ENCODE measurements at regions not wholly inside any gene's neighbourhood (a gene's known extent, or its start where the extent isn't known, plus 50 kb on each side); places are given as distances from the start of the nearest gene placed in this dataset.

GRCh38 chr1:94708299-94708685, 111.9 kb upstream of the SLC44A3 start:
- no peak for DNase-seq

GRCh38 chr1:94707321-94708298, 112.5 kb upstream of the SLC44A3 start:
- DNase-seq: no peak

- no peak for DNase-seq
Measured at GRCh38 chr1:94702442-94702815, 117.7 kb upstream of the SLC44A3 start.

GRCh38 chr1:94701796-94702441, 118.2 kb upstream of the SLC44A3 start:
- no peak for DNase-seq

- DNase-seq: no peak
Measured at GRCh38 chr1:94698759-94699502, 121.2 kb upstream of the SLC44A3 start.

GRCh38 chr1:94698356-94698755, 121.8 kb upstream of the SLC44A3 start:
- DNase-seq: no peak

- no peak for DNase-seq
Measured at GRCh38 chr1:94697839-94698238, 122.3 kb upstream of the SLC44A3 start.

- DNase-seq: no peak
Measured at GRCh38 chr1:94694226-94694915, 125.8 kb upstream of the SLC44A3 start.

GRCh38 chr1:94693435-94693834, 126.7 kb upstream of the SLC44A3 start:
- no peak for DNase-seq

GRCh38 chr1:94693029-94693428, 127.1 kb upstream of the SLC44A3 start:
- no peak for DNase-seq

- no peak for DNase-seq
Measured at GRCh38 chr1:94688646-94689045, 131.5 kb upstream of the SLC44A3 start.

GRCh38 chr1:94686882-94687281, 133.3 kb upstream of the SLC44A3 start:
- no peak for DNase-seq

- no peak for DNase-seq
Measured at GRCh38 chr1:94684690-94685250, 135.4 kb upstream of the SLC44A3 start.

- DNase-seq: no peak
Measured at GRCh38 chr1:94683886-94684285, 136.3 kb upstream of the SLC44A3 start.

GRCh38 chr1:94680039-94680377, 138.4 kb upstream of the F3 start:
- no peak for DNase-seq

GRCh38 chr1:94679332-94680038, 137.9 kb upstream of the F3 start:
- no peak for DNase-seq

GRCh38 chr1:94678202-94678848, 136.8 kb upstream of the F3 start:
- DNase-seq: no peak

- DNase-seq: no peak
Measured at GRCh38 chr1:94677714-94678113, 136.2 kb upstream of the F3 start.

- DNase-seq: no peak
Measured at GRCh38 chr1:94677087-94677486, 135.5 kb upstream of the F3 start.

- DNase-seq: no peak
Measured at GRCh38 chr1:94676686-94677085, 135.1 kb upstream of the F3 start.

Measured in amygdala (tissue), 56 donors.